Mesothelial cell of epicardium (in vitro differentiated cells): ENCODE measurements at regions not wholly inside any gene's neighbourhood (a gene's known extent, or its start where the extent isn't known, plus 50 kb on each side); places are given as distances from the start of the nearest gene placed in this dataset.

Experiments used
- DNase-seq, 2 experiments: peaks; one replicate each; pipeline ENCODE4 v3.0.0; 2021; ENCODE audit warnings: low spot score in 2 of 2; ENCODE audit not compliant: unreplicated experiment in 2 of 2
- H3K27ac Mint-ChIP-seq: 2 replicates; pipeline ENCODE4 v1.8.0; 2021; ENCODE audit warnings: mixed read lengths
- H3K27me3 Mint-ChIP-seq: 2 replicates; pipeline ENCODE4 v1.8.0; 2021; ENCODE audit warnings: low read depth, mixed read lengths
- H3K36me3 Mint-ChIP-seq: 2 replicates; pipeline ENCODE4 v1.8.0; 2021; ENCODE audit warnings: mixed read lengths
- H3K4me1 Mint-ChIP-seq: 2 replicates; pipeline ENCODE4 v1.8.0; 2021; ENCODE audit warnings: mixed read lengths
- H3K4me3 Mint-ChIP-seq: 2 replicates; pipeline ENCODE4 v1.8.0; 2021; ENCODE audit warnings: mild to moderate bottlenecking, moderate library complexity, mixed read lengths
- H3K9me3 Mint-ChIP-seq: 2 replicates; pipeline ENCODE4 v1.8.0; 2021; ENCODE audit warnings: mixed read lengths
- TF ChIP-seq, protein P1 (sequence below): fragments of 200-600 bp; sonication (generic); IDR thresholded peaks from one replicate; pipeline ENCODE4 v1.5.0; 2021; ENCODE audit warnings: antibody characterized with exemption; ENCODE audit not compliant: unreplicated experiment

DNA sequence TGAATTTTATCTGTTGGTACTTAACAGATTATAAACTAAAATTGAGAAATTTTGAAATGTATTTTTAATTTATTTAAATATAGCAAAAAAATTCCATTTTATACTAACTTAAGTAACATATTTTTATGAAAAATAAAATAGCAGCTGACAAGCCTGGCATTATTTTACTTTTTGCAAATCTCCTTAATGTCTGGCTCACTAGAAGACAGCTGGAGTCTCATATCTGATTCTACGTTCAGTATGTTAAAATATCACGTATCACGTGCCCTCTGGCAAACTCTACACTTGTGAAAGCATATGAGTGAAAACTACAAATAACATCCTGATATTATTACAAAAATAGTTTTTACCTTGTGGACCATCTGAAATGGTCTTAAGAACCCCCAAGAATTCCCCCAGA, 513.2 kb upstream of the NBEA start:
- H3K27me3 Mint-ChIP-seq: no peaks in the 10 kb centered on the region
- DNase-seq: no peak
- H3K36me3 Mint-ChIP-seq: no peaks in the 10 kb centered on the region
- TF ChIP-seq, protein P1, sequence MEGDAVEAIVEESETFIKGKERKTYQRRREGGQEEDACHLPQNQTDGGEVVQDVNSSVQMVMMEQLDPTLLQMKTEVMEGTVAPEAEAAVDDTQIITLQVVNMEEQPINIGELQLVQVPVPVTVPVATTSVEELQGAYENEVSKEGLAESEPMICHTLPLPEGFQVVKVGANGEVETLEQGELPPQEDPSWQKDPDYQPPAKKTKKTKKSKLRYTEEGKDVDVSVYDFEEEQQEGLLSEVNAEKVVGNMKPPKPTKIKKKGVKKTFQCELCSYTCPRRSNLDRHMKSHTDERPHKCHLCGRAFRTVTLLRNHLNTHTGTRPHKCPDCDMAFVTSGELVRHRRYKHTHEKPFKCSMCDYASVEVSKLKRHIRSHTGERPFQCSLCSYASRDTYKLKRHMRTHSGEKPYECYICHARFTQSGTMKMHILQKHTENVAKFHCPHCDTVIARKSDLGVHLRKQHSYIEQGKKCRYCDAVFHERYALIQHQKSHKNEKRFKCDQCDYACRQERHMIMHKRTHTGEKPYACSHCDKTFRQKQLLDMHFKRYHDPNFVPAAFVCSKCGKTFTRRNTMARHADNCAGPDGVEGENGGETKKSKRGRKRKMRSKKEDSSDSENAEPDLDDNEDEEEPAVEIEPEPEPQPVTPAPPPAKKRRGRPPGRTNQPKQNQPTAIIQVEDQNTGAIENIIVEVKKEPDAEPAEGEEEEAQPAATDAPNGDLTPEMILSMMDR: no peak
- H3K9me3 Mint-ChIP-seq: no peaks in the 10 kb centered on the region
- H3K27ac Mint-ChIP-seq: no peak overlapping the region
- no peak overlapping the region for H3K4me3 Mint-ChIP-seq
- no peaks in the 10 kb centered on the region for H3K4me1 Mint-ChIP-seq

DNA sequence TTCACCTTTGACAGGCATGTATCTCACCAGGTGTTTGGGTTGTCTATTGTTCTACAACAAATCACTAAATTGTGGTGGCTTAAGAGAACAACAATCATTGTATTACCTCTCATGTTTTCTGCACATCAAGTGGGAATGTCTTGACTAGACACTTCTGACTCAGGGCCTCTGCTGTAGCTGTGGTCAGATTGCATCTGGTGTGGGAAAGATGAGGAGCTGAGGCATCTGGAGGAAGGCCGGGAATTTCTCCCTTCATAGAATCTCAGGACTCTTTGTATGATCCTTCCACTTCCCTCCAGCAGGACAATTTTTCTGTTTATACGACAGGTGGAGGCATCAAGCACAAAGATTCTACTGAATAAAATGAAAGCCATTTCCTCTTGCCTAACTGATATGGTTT, 511.8 kb upstream of the NBEA start:
- DNase-seq: no peak
- Mint-ChIP-seq H3K27me3 (no peaks in the 10 kb centered on the region), H3K9me3 (no peaks in the 10 kb centered on the region), H3K4me1 (no peaks in the 10 kb centered on the region), H3K4me3 (no peak overlapping the region), H3K27ac (no peak overlapping the region), H3K36me3 (no peaks in the 10 kb centered on the region)
- TF ChIP-seq, protein P1: no peak

DNA sequence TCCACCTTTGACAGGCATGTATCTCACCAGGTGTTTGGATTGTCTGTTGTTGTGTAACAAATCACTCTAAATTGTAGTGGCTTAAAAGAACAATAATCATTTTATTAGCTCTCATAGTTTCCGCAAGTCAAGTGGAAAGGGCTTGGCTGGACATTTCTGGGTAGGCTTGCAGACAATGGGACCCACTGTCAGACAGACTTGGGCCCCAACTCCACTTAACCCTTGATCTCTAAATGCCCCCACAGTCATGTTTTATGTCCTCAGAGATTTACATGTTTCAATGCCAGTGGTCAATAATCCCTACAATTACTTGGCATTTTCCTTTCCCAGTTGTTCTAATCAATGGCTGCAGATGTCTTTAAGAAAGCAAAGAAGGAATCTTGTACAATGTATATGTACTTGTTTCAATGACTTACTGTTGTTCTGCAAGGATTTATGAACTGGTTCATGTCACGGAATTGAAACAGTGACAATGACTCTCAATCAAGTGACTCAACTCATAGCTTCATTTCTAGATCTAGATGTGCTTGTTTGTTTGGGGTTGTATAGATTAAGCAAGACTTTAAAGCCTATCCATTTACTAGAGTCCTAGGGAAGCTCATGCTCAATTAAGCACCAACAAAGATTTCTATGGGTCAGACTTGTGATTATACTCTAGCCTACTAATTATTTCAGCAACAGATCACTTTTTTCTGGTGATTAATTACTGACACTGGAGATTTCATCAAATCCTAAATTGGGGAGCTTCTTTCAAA, 510.1 kb upstream of the NBEA start:
- H3K4me3 Mint-ChIP-seq: no peak overlapping the region
- H3K36me3 Mint-ChIP-seq: no peaks in the 10 kb centered on the region
- no peaks in the 10 kb centered on the region for H3K27me3 Mint-ChIP-seq
- no peak for DNase-seq
- H3K27ac Mint-ChIP-seq: no peak overlapping the region
- no peaks in the 10 kb centered on the region for H3K9me3 Mint-ChIP-seq
- no peaks in the 10 kb centered on the region for H3K4me1 Mint-ChIP-seq
- TF ChIP-seq, protein P1: no peak

DNA sequence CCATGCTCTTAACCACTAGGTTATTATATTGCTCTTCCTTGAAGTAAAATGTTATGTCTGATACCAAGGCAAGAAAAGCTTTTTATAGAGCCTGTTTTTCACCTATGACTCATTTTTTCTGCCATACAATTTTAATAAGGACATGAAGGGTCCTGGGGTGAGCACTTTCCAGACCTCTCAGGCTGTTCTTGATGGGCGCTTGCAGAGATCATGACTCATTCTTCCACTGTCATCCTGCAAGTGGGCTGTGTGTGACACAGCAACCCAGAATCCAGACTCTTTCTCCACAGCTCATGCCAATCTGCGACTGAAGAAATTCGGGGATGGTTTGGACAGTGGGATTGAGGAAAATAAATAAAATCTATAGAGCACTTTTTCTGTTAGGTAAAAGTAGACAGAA, 506.7 kb upstream of the NBEA start:
- H3K4me3 Mint-ChIP-seq: no peak overlapping the region
- H3K9me3 Mint-ChIP-seq: peaks cover 4% of the 10 kb centered on the region
- no peaks in the 10 kb centered on the region for H3K27me3 Mint-ChIP-seq
- no peaks in the 10 kb centered on the region for H3K4me1 Mint-ChIP-seq
- no peak overlapping the region for H3K27ac Mint-ChIP-seq
- no peak for DNase-seq
- H3K36me3 Mint-ChIP-seq: no peaks in the 10 kb centered on the region
- TF ChIP-seq, protein P1: no peak

DNA sequence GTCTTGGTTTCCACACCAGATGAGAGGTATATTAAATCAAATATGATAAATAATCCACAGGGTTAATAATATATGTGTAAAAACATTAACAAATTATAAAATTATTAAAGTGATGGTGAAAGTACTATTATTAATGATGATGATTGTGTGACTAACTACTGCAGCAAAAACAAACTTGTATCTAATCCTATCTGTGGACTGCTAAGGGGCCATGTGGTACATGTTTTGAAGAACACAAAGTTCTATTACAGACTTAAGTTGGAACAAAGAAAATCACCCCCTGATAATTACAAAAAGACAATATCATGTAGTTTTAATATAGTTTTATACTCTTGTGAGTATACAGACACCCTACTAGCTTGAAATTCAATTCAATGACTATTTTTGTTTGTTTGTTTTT, 504.2 kb upstream of the NBEA start:
- no peak overlapping the region for H3K4me3 Mint-ChIP-seq
- H3K27ac Mint-ChIP-seq: no peak overlapping the region
- H3K4me1 Mint-ChIP-seq: no peaks in the 10 kb centered on the region
- TF ChIP-seq, protein P1: no peak
- no peaks in the 10 kb centered on the region for H3K36me3 Mint-ChIP-seq
- H3K9me3 Mint-ChIP-seq: peaks cover 4% of the 10 kb centered on the region
- DNase-seq: no peak
- H3K27me3 Mint-ChIP-seq: no peaks in the 10 kb centered on the region

DNA sequence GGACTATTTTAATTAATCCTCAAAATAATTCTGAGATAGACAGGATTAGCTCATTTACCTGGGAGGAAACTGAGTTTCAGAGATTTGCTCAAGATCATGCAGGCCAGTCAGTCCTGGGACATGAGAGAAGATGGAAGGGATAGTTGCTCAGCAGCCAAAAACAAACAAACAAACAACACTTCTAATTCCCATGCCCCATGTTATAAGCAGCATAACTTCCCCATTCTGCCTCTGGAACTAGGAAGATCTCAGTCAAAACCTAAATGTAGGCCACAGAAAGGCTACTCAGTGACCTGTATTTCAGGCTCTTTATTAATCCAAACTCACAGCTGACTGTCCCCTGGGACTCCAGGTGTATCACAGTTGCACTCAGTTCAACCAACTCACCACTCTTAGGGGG, 489.2 kb upstream of the NBEA start:
- no peaks in the 10 kb centered on the region for H3K4me1 Mint-ChIP-seq

More for the DNA sequence above, 489.2 kb upstream of the NBEA start:
- Mint-ChIP-seq H3K27me3 (no peaks in the 10 kb centered on the region), H3K4me3 (no peak overlapping the region), H3K36me3 (no peaks in the 10 kb centered on the region), H3K27ac (no peak overlapping the region), H3K9me3 (peaks cover 16% of the 10 kb centered on the region)
- TF ChIP-seq, protein P1: no peak
- DNase-seq: no peak
